MCF 10A (cell line): ENCODE measurements at regions not wholly inside any gene's neighbourhood (a gene's known extent, or its start where the extent isn't known, plus 50 kb on each side); places are given as distances from the start of the nearest gene placed in this dataset.

Source experiments
- BruUV-seq: library from RNA; stranded (reverse); fragments of 400-500 nt; replicated peaks from 2 replicates; lab custom pipeline; 2021; lab: Mats Ljungman, UMichigan
- CTCF ChIA-PET: fragments of 300-600 bp; sonication (Branson Sonifier 250); formaldehyde crosslinking; extraction: SDS; loops from one replicate; lab custom pipeline; 2021; ENCODE audit warnings: antibody characterized with exemption, inconsistent platforms; lab: Yijun Ruan, JAX
- POLR2A ChIA-PET: fragments of 300-600, 350-650 bp; sonication (Branson Sonifier 250); formaldehyde crosslinking; extraction: SDS; loops from one replicate; lab custom pipeline; 2020; ENCODE audit warnings: antibody characterized with exemption, inconsistent platforms; lab: Yijun Ruan, JAX
- DNase-seq: peaks from one replicate; pipeline ENCODE4 v3.0.0-alpha.2; 2018; ENCODE audit not compliant: unreplicated experiment
- H3K27ac Mint-ChIP-seq: one replicate; pipeline ENCODE4 v1.8.0; 2022; ENCODE audit warnings: mild to moderate bottlenecking, low read depth, mixed read lengths; ENCODE audit not compliant: unreplicated experiment
- H3K27me3 Mint-ChIP-seq: one replicate; pipeline ENCODE4 v1.8.0; 2022; ENCODE audit warnings: mixed read lengths; ENCODE audit not compliant: insufficient read depth, unreplicated experiment
- H3K36me3 Mint-ChIP-seq: one replicate; pipeline ENCODE4 v1.8.0; 2022; ENCODE audit warnings: mild to moderate bottlenecking, moderate library complexity, mixed read lengths; ENCODE audit not compliant: insufficient read depth, unreplicated experiment
- H3K4me1 Mint-ChIP-seq: one replicate; pipeline ENCODE4 v1.8.0; 2022; ENCODE audit warnings: mixed read lengths; ENCODE audit not compliant: insufficient read depth, unreplicated experiment
- H3K4me3 Mint-ChIP-seq: one replicate; pipeline ENCODE4 v1.8.0; 2022; ENCODE audit warnings: mild to moderate bottlenecking, moderate library complexity, mixed read lengths; ENCODE audit not compliant: unreplicated experiment
- H3K9me3 Mint-ChIP-seq: one replicate; pipeline ENCODE4 v1.8.0; 2022; ENCODE audit warnings: mixed read lengths; ENCODE audit not compliant: unreplicated experiment
- CTCF ChIP-seq: fragments of 200-600 bp; IDR thresholded peaks from one replicate; pipeline ENCODE4 v1.8.0; 2022; ENCODE audit warnings: antibody characterized with exemption, mild to moderate bottlenecking; ENCODE audit not compliant: unreplicated experiment
- intact Hi-C: fragments of 100-400 bp; cut with micrococcal nuclease; formaldehyde crosslinking; loops from 2 replicates; pipeline ENCODE4 v1.14.1; 2022

GRCh38 chr2:208880171-208880570, 473.6 kb downstream of the PTH2R start:
- BruUV-seq = no TSS peak
- ChIA-PET POLR2A (no interaction called here), CTCF (interaction anchor here (0.7 to 1.1 kb wide), 2 partner anchors 28 to 414 kb away, joined by 3 to 4 read pairs; no protein-coding TSS in a partner anchor)
- no peak for TF ChIP-seq CTCF
- intact Hi-C loops = no loop called here
- Mint-ChIP-seq H3K36me3 (no peaks in the 10 kb centered on the region), H3K4me3 (no peak overlapping the region), H3K27me3 (no peaks in the 10 kb centered on the region), H3K27ac (no peak overlapping the region), H3K9me3 (peaks cover 19% of the 10 kb centered on the region), H3K4me1 (no peaks in the 10 kb centered on the region)
- no peak for DNase-seq

GRCh38 chr2:208890486-208890885, 483.9 kb downstream of the PTH2R start:
- BruUV-seq = no TSS peak

GRCh38 chr2:208892203-208892602, 485.6 kb downstream of the PTH2R start:
- no TSS peak for BruUV-seq
- CTCF ChIA-PET = interaction anchor here (0.7 to 0.8 kb wide), 2 partner anchors 274 to 497 kb away, joined by 3 read pairs; no protein-coding TSS in a partner anchor

More at GRCh38 chr2:208890486-208890885, 483.9 kb downstream of the PTH2R start:
- Mint-ChIP-seq H3K4me3 (no peak overlapping the region), H3K36me3 (no peaks in the 10 kb centered on the region), H3K4me1 (peaks cover 5% of the 10 kb centered on the region), H3K27ac (no peak overlapping the region), H3K9me3 (peaks cover 7% of the 10 kb centered on the region), H3K27me3 (no peaks in the 10 kb centered on the region)
- no peak for TF ChIP-seq CTCF
- CTCF ChIA-PET = no interaction called here
- no peak for DNase-seq
- intact Hi-C loops = no loop called here
- POLR2A ChIA-PET = no interaction called here

GRCh38 chr2:208906330-208906729, 499.7 kb downstream of the PTH2R start:
- no peak for TF ChIP-seq CTCF
- Mint-ChIP-seq H3K36me3 (no peaks in the 10 kb centered on the region), H3K27me3 (no peaks in the 10 kb centered on the region), H3K27ac (no peak overlapping the region), H3K9me3 (no peaks in the 10 kb centered on the region), H3K4me3 (no peak overlapping the region), H3K4me1 (no peaks in the 10 kb centered on the region)
- DNase-seq = no peak
- CTCF ChIA-PET = interaction anchor here (0.8 kb wide), 1 partner anchor 74 kb away, joined by 3 read pairs; no protein-coding TSS in a partner anchor
- intact Hi-C loops = no loop called here
- no TSS peak for BruUV-seq
- POLR2A ChIA-PET = no interaction called here

More at GRCh38 chr2:208892203-208892602, 485.6 kb downstream of the PTH2R start:
- Mint-ChIP-seq H3K36me3 (no peaks in the 10 kb centered on the region), H3K9me3 (peaks cover 7% of the 10 kb centered on the region), H3K4me3 (no peak overlapping the region), H3K27ac (no peak overlapping the region), H3K27me3 (no peaks in the 10 kb centered on the region), H3K4me1 (peaks cover 5% of the 10 kb centered on the region)
- intact Hi-C loops = no loop called here
- POLR2A ChIA-PET = interaction anchor here (1.3 kb wide), 1 partner anchor 19 kb away, joined by 3 read pairs; no protein-coding TSS in a partner anchor
- TF ChIP-seq CTCF = no peak
- no peak for DNase-seq
